HG03108 (cell line): ENCODE measurements at regions not wholly inside any gene's neighbourhood (a gene's known extent, or its start where the extent isn't known, plus 50 kb on each side); places are given as distances from the start of the nearest gene placed in this dataset.
"Not testable (repeated sequence)": the region's sequence is repeated elsewhere in the genome, so short reads cannot be mapped to it uniquely, and the experiment has no call there.

Source experiments
- ATAC-seq: cut with Tn5 transposase; IDR thresholded peaks from one replicate; pipeline ENCODE4 v1.9.1; 2021; ENCODE audit warnings: moderate library complexity; ENCODE audit not compliant: unreplicated experiment

- no peak for ATAC-seq
These were observed 174.3 kb upstream of the ANXA10 start for GRCh38 chr4:167918077-167918476.

GRCh38 chr4:167930166-167930565, 162.2 kb upstream of the ANXA10 start:
- no peak for ATAC-seq

- no peak for ATAC-seq
These were observed 158.1 kb upstream of the ANXA10 start for GRCh38 chr4:167934216-167934615.

GRCh38 chr4:167939863-167940616, 152.3 kb upstream of the ANXA10 start:
- no peak for ATAC-seq

GRCh38 chr4:167943872-167944505, 148.3 kb upstream of the ANXA10 start:
- ATAC-seq = no peak

GRCh38 chr4:167944721-167945120, 147.6 kb upstream of the ANXA10 start:
- no peak for ATAC-seq

- no peak for ATAC-seq
These were observed 137.3 kb upstream of the ANXA10 start for GRCh38 chr4:167955006-167955405.

- ATAC-seq = no peak
These were observed 135.7 kb upstream of the ANXA10 start for GRCh38 chr4:167956676-167957075.

GRCh38 chr4:167964766-167965373, 127.5 kb upstream of the ANXA10 start:
- ATAC-seq = no peak

- no peak for ATAC-seq
These were observed 126.2 kb upstream of the ANXA10 start for GRCh38 chr4:167966143-167966542.

GRCh38 chr4:167973513-167973912, 118.8 kb upstream of the ANXA10 start:
- ATAC-seq = no peak

GRCh38 chr4:167985565-167985964, 106.8 kb upstream of the ANXA10 start:
- no peak for ATAC-seq

- no peak for ATAC-seq
These were observed 106.3 kb upstream of the ANXA10 start for GRCh38 chr4:167986044-167986443.

- ATAC-seq = no peak
These were observed 105.1 kb upstream of the ANXA10 start for GRCh38 chr4:167987285-167987684.

GRCh38 chr4:167989815-167990214, 102.5 kb upstream of the ANXA10 start:
- no peak for ATAC-seq

GRCh38 chr4:168008112-168008511, 84.2 kb upstream of the ANXA10 start:
- ATAC-seq = not testable (repeated sequence)

- no peak for ATAC-seq
These were observed 73.2 kb upstream of the ANXA10 start for GRCh38 chr4:168019019-168019651.

GRCh38 chr4:168019921-168020320, 72.4 kb upstream of the ANXA10 start:
- ATAC-seq = no peak

- ATAC-seq = no peak
These were observed 70.7 kb upstream of the ANXA10 start for GRCh38 chr4:168021666-168022065.

- ATAC-seq = no peak
These were observed 63.8 kb upstream of the ANXA10 start for GRCh38 chr4:168028568-168028967.

GRCh38 chr4:168028970-168029597, 63.3 kb upstream of the ANXA10 start:
- no peak for ATAC-seq
